Immature natural killer cell (primary cell): ENCODE measurements at regions not wholly inside any gene's neighbourhood (a gene's known extent, or its start where the extent isn't known, plus 50 kb on each side); places are given as distances from the start of the nearest gene placed in this dataset.
A peak's percentile ranks its signal among the peaks of the same experiment; 100 is the strongest.

ENCODE experiments used
- DNase-seq, 3 donors: peaks; one replicate each; pipeline ENCODE4 v3.0.0; 2022; ENCODE audit warnings: mixed read lengths in 1 of 3
- H3K27ac Mint-ChIP-seq, 6 donors: one replicate each; pipeline ENCODE4 v1.8.0; 2020; ENCODE audit warnings: mixed read lengths in 6 of 6, mild to moderate bottlenecking in 5 of 6, inconsistent platforms in 4 of 6, moderate library complexity in 3 of 6
- H3K27me3 Mint-ChIP-seq, 3 donors: one replicate each; pipeline ENCODE4 v1.8.0; 2020 to 2021; ENCODE audit warnings: low read depth in 3 of 3, mild to moderate bottlenecking in 3 of 3, mixed read lengths in 3 of 3, moderate library complexity in 3 of 3, inconsistent platforms in 1 of 3
- H3K36me3 Mint-ChIP-seq, 3 donors: one replicate each; pipeline ENCODE4 v1.8.0; 2020; ENCODE audit warnings: mixed read lengths in 3 of 3, inconsistent platforms in 2 of 3, mild to moderate bottlenecking in 2 of 3
- H3K4me1 Mint-ChIP-seq, 2 donors: one replicate each; pipeline ENCODE4 v1.8.0; 2020; ENCODE audit warnings: inconsistent platforms in 2 of 2, mild to moderate bottlenecking in 2 of 2, mixed read lengths in 2 of 2, moderate library complexity in 1 of 2
- H3K4me3 Mint-ChIP-seq, 5 donors: one replicate each; pipeline ENCODE4 v1.8.0; 2020; ENCODE audit warnings: mild to moderate bottlenecking in 5 of 5, mixed read lengths in 5 of 5, inconsistent platforms in 3 of 5, moderate library complexity in 3 of 5
- H3K9me3 Mint-ChIP-seq, 6 donors: one replicate each; pipeline ENCODE4 v1.8.0; 2020; ENCODE audit warnings: mild to moderate bottlenecking in 6 of 6, mixed read lengths in 6 of 6, inconsistent platforms in 4 of 6, moderate library complexity in 3 of 6

GRCh38 chr10:4101918-4102654 lies 317.1 kb upstream of the KLF6 start:
- Mint-ChIP-seq H3K4me3 (no peak overlapping the region), H3K27ac (no peak overlapping the region), H3K9me3 (no peaks in the 10 kb centered on the region), H3K27me3 (peaks cover 4% of the 10 kb centered on the region in 3 donors), H3K4me1 (peaks cover 12 to 14% of the 10 kb centered on the region in 2 donors), H3K36me3 (no peaks in the 10 kb centered on the region)
- DNase-seq = no peak

DNA sequence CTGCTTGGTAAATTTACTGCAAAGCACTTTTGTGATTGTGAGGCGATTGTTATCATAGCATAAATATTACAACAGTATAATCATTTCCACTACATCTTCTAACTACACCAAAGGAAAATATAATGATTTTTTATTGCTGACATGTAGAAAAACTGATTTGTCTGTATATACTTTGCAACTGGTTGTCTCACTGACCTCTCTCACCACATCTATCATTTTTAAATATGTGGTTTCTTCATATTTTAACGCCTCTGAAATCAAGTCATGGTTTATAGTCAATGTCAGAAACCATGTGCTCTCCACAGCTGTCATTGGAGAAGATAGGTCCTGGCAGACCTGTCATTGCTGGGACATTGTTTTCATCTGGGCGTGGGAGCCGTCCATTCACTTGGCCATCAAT lies 315.4 kb upstream of the KLF6 start:
- no peaks in the 10 kb centered on the region for H3K36me3 Mint-ChIP-seq
- no peak overlapping the region for H3K27ac Mint-ChIP-seq
- H3K4me3 Mint-ChIP-seq = no peak overlapping the region
- peaks cover 0 to 4% (median 2%) of the 10 kb centered on the region in 3 donors for H3K27me3 Mint-ChIP-seq
- no peaks in the 10 kb centered on the region for H3K9me3 Mint-ChIP-seq
- H3K4me1 Mint-ChIP-seq = peaks cover 12 to 14% of the 10 kb centered on the region in 2 donors
- peak in 2 of 3 donors; percentile 11 to 15 for DNase-seq

GRCh38 chr10:4099202-4099601 lies 314.2 kb upstream of the KLF6 start:
- DNase-seq = no peak
- Mint-ChIP-seq H3K4me1 (peaks cover 12 to 14% of the 10 kb centered on the region in 2 donors), H3K36me3 (no peaks in the 10 kb centered on the region), H3K27ac (no peak overlapping the region), H3K9me3 (no peaks in the 10 kb centered on the region), H3K4me3 (no peak overlapping the region), H3K27me3 (peaks cover 0 to 4% (median 2%) of the 10 kb centered on the region in 3 donors)

DNA sequence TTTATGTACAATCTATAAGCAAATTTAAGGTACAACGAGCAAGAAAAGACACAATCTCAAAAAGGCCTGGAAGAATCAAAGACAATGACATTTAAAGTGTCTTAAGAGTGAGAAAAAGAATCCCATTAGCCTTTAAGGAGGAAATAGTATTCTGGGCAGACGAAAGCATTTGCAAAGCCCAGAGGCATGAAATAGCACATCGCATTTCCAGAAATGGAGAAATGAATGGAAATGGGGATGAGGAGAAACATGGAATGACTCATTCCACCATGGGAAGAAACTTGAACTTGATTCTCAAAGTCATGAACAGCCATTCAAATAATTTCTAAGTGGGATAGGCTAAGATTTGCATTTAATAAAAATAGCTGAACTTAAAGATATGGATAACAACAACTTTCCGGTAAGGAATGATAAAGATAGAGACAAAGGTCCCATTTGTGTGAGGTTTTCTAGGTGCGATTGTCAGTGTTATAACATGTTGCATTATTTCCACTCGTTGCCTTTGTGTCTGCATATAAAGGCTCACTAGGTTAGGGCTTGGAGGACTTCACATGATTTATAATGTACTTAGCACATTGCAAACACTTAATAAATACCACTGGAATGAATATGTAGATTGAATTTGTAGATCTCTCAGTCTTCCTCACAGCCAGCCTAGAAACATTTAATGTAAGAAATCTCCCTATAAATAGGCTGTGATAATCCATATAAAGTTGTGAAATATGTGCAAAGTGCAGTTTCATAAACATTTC lies 310.3 kb upstream of the KLF6 start:
- Mint-ChIP-seq H3K4me1 (peaks cover 2 to 4% of the 10 kb centered on the region in 2 donors), H3K4me3 (no peak overlapping the region), H3K36me3 (no peaks in the 10 kb centered on the region), H3K27me3 (peaks cover 0 to 7% (median 0%) of the 10 kb centered on the region in 3 donors), H3K27ac (no peak overlapping the region), H3K9me3 (no peaks in the 10 kb centered on the region)
- DNase-seq = no peak

DNA sequence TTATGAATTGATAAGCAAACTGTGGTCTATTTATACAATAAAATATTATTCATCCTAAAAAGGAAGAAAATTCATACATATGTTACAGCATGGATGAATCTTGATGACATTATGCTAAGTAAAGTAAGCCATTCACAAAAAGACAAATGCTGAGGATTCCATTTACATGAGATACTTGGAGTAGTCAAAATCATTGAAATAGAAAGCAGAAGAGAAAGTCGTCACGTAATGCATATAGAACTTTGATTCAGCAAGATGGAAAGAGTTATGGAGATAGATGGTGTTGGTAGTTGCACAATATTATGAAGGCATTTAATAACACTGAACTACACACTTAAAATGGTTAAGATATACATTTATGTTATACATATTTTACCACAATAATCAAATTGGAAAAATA lies 309.7 kb upstream of the KLF6 start:
- Mint-ChIP-seq H3K4me3 (no peak overlapping the region), H3K9me3 (no peaks in the 10 kb centered on the region), H3K36me3 (no peaks in the 10 kb centered on the region), H3K4me1 (no peaks in the 10 kb centered on the region), H3K27ac (no peak overlapping the region), H3K27me3 (peaks cover 0 to 5% (median 0%) of the 10 kb centered on the region in 3 donors)
- DNase-seq = no peak

DNA sequence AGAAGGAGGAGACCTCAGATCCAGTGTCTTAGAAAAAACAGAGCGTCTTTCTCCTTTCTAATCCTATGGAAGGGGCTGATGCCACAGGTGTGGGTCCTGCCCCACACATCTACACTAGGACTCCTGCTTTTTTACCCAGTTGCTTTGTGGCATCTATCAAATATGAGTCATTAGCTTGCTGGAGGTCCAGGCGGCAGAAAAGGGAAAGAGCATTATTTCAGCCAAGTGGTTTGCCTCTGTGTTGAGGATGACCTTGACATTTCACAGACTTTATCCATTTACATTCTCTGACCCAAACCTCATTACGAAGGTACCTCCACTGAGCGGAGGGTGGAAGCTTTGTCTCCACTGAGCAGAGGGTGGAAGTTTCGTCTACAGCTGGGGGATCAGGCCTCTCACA lies 308.4 kb upstream of the KLF6 start:
- no peaks in the 10 kb centered on the region for H3K36me3 Mint-ChIP-seq
- H3K27ac Mint-ChIP-seq = no peak overlapping the region
- no peaks in the 10 kb centered on the region for H3K9me3 Mint-ChIP-seq

GRCh38 chr10:4088354-4089066 lies 303.5 kb upstream of the KLF6 start:
- peaks cover 0 to 3% (median 0%) of the 10 kb centered on the region in 3 donors for H3K36me3 Mint-ChIP-seq
- no peaks in the 10 kb centered on the region for H3K4me1 Mint-ChIP-seq
- peak overlapping the region in 1 of 6 donors; percentile 18 for H3K27ac Mint-ChIP-seq
- H3K9me3 Mint-ChIP-seq = no peaks in the 10 kb centered on the region
- H3K4me3 Mint-ChIP-seq = no peak overlapping the region
- no peak for DNase-seq
- peaks cover 0 to 7% (median 0%) of the 10 kb centered on the region in 3 donors for H3K27me3 Mint-ChIP-seq

More for the DNA sequence above, 308.4 kb upstream of the KLF6 start:
- Mint-ChIP-seq H3K4me3 (no peak overlapping the region), H3K4me1 (no peaks in the 10 kb centered on the region), H3K27me3 (peaks cover 0 to 5% (median 0%) of the 10 kb centered on the region in 3 donors)
- no peak for DNase-seq

GRCh38 chr10:4086131-4086898 lies 301.3 kb upstream of the KLF6 start:
- no peak overlapping the region for H3K27ac Mint-ChIP-seq
- H3K4me3 Mint-ChIP-seq = no peak overlapping the region
- no peak for DNase-seq
- peaks cover 0 to 5% (median 0%) of the 10 kb centered on the region in 3 donors for H3K27me3 Mint-ChIP-seq
- peaks cover 6 to 11% of the 10 kb centered on the region in 2 donors for H3K4me1 Mint-ChIP-seq
- peaks cover 0 to 3% (median 0%) of the 10 kb centered on the region in 3 donors for H3K36me3 Mint-ChIP-seq
- H3K9me3 Mint-ChIP-seq = no peaks in the 10 kb centered on the region

- peaks cover 0 to 3% (median 0%) of the 10 kb centered on the region in 6 donors for H3K9me3 Mint-ChIP-seq
- peaks cover 0 to 3% (median 0%) of the 10 kb centered on the region in 3 donors for H3K36me3 Mint-ChIP-seq
- no peak for DNase-seq
- H3K27ac Mint-ChIP-seq = peak overlapping the region in 2 of 6 donors; percentile 41 to 45
- no peak overlapping the region for H3K4me3 Mint-ChIP-seq
- peaks cover 0 to 2% (median 0%) of the 10 kb centered on the region in 3 donors for H3K27me3 Mint-ChIP-seq
- H3K4me1 Mint-ChIP-seq = peaks cover 30 to 35% of the 10 kb centered on the region in 2 donors
Observed at GRCh38 chr10:4083509-4084003, 298.5 kb upstream of the KLF6 start.

DNA sequence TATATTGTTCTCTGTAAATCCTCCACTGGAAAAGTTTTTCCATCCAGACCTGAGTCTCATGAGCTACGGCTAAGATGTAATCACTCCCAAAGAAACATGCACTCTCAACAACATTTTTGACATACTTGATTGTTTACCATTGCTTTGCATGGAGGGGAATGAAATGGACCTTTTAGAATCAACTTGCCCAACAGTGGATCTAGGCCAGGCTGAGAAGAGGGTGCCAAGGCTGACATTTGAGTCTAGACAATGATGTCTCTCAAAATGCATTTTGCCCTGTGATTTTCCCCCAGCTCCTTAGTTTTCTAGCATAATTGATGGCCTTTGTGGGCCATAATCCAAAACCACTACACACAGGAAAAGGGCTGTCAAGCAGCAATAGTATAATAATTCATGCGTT lies 297.9 kb upstream of the KLF6 start:
- Mint-ChIP-seq H3K27me3 (peaks cover 0 to 2% (median 0%) of the 10 kb centered on the region in 3 donors), H3K27ac (peak overlapping the region in 2 of 6 donors; percentile 11 to 60), H3K4me1 (peaks cover 30 to 35% of the 10 kb centered on the region in 2 donors), H3K9me3 (peaks cover 0 to 3% (median 0%) of the 10 kb centered on the region in 6 donors), H3K4me3 (no peak overlapping the region), H3K36me3 (peaks cover 0 to 1% (median 0%) of the 10 kb centered on the region in 3 donors)
- DNase-seq = no peak

- H3K36me3 Mint-ChIP-seq = no peaks in the 10 kb centered on the region
- peaks cover 0 to 3% (median 0%) of the 10 kb centered on the region in 6 donors for H3K9me3 Mint-ChIP-seq
- no peaks in the 10 kb centered on the region for H3K27me3 Mint-ChIP-seq
- H3K4me3 Mint-ChIP-seq = peak overlapping the region in 4 of 5 donors; percentile 28 to 46 (median 44)
- no peak for DNase-seq
- H3K4me1 Mint-ChIP-seq = peaks cover 30 to 35% of the 10 kb centered on the region in 2 donors
- H3K27ac Mint-ChIP-seq = peak overlapping the region in 5 of 6 donors; percentile 66 to 92 (median 73)
Observed at GRCh38 chr10:4081685-4082111, 296.7 kb upstream of the KLF6 start.

- peaks cover 0 to 3% (median 0%) of the 10 kb centered on the region in 6 donors for H3K9me3 Mint-ChIP-seq
- no peaks in the 10 kb centered on the region for H3K36me3 Mint-ChIP-seq
- no peaks in the 10 kb centered on the region for H3K27me3 Mint-ChIP-seq
- peak overlapping the region; percentile 28 to 83 (median 64) for H3K4me3 Mint-ChIP-seq
- H3K27ac Mint-ChIP-seq = peak overlapping the region; percentile 79 to 94 (median 87)
- H3K4me1 Mint-ChIP-seq = peaks cover 37 to 41% of the 10 kb centered on the region in 2 donors
- peak in 1 of 3 donors; percentile 11 for DNase-seq
Observed at GRCh38 chr10:4080225-4080805, 295.3 kb upstream of the KLF6 start.
